ENCODE measurements at regions not wholly inside any gene's neighbourhood (a gene's known extent, or its start where the extent isn't known, plus 50 kb on each side); places are given as distances from the start of the nearest gene placed in this dataset.

DNA sequence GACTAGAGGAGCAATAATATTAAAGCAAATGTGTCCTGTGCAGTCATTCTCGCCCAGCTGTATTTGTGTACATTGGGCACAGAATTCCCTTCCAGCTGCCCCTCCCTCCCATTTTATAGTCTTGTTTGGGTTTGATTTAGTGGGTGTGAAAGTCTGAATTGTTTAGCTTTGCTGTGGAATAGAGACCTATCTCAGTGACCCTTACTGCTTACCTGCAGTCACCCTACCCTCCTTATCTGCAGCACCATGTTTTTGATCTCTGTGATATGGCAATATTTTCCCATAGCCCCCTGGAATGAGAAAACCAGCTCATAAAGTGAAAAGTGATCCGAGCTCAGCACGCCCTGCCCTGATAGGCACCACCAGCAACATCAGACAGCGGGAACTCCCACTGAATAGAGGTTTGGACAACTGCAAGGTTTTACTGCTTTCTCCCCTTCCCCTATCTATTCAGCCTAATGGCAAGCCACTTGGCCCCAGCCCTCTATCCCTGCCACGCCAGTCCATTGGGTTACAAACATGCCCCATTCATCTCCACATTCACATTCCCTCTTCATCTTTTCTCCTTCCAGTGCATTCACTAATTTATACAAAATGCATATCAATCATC is 199.0 kb downstream of the ETS1 start:
- intact Hi-C loops (cut with DNase I), result no loop called here
- Histone ChIP-seq H3K27me3 (no peaks in the 10 kb centered on the region), H3K9me3 (no peaks in the 10 kb centered on the region), H3K4me1 (no peaks in the 10 kb centered on the region), H3K36me3 (no peaks in the 10 kb centered on the region), H3K27ac (no peak overlapping the region), H3K4me3 (no peak overlapping the region)
- DNase-seq (no peak), FAIRE-seq (no peak), ATAC-seq (no peak)
- TF ChIP-seq, protein P1, sequence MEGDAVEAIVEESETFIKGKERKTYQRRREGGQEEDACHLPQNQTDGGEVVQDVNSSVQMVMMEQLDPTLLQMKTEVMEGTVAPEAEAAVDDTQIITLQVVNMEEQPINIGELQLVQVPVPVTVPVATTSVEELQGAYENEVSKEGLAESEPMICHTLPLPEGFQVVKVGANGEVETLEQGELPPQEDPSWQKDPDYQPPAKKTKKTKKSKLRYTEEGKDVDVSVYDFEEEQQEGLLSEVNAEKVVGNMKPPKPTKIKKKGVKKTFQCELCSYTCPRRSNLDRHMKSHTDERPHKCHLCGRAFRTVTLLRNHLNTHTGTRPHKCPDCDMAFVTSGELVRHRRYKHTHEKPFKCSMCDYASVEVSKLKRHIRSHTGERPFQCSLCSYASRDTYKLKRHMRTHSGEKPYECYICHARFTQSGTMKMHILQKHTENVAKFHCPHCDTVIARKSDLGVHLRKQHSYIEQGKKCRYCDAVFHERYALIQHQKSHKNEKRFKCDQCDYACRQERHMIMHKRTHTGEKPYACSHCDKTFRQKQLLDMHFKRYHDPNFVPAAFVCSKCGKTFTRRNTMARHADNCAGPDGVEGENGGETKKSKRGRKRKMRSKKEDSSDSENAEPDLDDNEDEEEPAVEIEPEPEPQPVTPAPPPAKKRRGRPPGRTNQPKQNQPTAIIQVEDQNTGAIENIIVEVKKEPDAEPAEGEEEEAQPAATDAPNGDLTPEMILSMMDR (IDR thresholded peaks at IDR 0.05), result no peak
- 89 to 92% methylated on average over 5 of the region's 5 CpGs for WGBS, 2 donors

DNA sequence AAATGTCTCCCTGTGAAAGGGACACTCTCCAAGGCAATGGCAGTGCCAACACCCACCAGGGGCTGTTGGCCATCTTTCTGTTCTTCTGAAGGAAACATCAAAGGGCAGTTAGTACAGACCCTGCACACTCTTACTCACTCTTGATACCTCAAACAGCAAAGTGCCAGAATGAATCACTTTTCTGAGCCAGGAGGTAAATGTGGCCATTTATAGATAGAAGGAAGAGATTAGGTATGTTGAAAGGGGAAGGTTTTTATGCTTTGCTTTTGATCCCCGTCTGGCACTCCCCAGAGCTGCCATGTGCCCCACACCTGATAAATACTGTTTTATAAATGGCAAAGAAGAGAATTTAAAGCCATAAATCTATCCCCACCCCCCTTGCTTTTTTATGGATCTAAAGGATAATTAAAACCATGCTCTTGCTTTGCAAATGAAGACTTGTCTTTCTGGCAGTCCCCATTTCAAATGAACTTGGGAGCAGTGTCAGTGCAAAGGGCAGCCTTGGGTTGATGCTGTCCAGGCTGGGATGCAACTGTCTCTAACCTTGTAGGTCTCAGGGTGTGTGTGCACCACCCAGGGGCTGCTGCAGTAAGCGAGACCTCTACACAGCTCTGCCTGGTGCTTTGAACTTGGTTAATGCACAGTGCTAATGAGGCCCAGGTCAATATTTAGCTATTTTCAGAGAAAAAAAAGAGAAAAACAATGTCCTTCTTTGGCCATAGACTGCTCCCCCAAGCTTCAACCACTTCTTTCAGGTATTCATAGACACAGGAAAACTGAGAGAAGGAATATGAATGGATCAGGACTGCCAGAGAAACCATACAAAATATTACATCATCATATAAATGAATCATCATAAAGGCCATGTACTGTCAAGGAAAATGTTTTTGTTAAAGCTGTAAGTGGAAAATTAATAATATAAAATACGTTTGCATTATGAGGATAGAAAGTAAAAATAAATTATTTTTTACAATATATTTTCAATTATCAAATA is 207.5 kb downstream of the ETS1 start:
- Histone ChIP-seq H3K9me3 (no peaks in the 10 kb centered on the region), H3K4me3 (no peak overlapping the region), H3K36me3 (no peaks in the 10 kb centered on the region), H3K27me3 (no peaks in the 10 kb centered on the region), H3K27ac (no peak overlapping the region), H3K4me1 (no peaks in the 10 kb centered on the region)
- FAIRE-seq (no peak), ATAC-seq (no peak), DNase-seq (no peak)
- 42 to 54% methylated on average over 3 of the region's 3 CpGs for WGBS, 2 donors
- TF ChIP-seq, protein P1 (IDR thresholded peaks at IDR 0.05), result no peak
- intact Hi-C loops (cut with DNase I), result no loop called here

DNA sequence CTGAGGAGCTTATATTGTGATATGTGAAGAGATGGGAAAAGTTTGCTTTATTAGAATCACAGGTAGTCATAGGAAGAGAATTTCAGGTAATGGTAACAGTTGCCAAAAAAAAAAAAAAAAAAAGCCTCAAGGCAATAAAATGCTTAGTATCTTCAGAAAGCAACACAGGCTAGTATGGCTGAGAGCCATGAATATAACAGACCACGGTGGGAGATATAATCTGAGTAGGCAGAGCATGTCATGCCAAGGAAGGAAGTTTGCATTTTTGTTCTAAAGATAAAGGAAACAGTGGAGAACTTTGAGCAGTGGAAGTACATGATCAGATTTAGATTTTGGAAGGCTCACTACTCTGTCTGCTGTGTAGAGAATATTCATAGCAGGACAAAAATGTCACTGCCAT is 211.4 kb downstream of the ETS1 start:
- FAIRE-seq, result no peak
- Histone ChIP-seq H3K4me1 (no peaks in the 10 kb centered on the region), H3K36me3 (no peaks in the 10 kb centered on the region), H3K27ac (no peak overlapping the region), H3K9me3 (no peaks in the 10 kb centered on the region), H3K4me3 (no peak overlapping the region), H3K27me3 (no peaks in the 10 kb centered on the region)
- no peak for DNase-seq
- intact Hi-C loops (cut with DNase I), result no loop called here
- WGBS, 2 donors, result 3 to 10% methylated on average over 1 of the region's 1 CpG
- TF ChIP-seq, protein P1 (IDR thresholded peaks at IDR 0.05), result no peak
- no peak for ATAC-seq

DNA sequence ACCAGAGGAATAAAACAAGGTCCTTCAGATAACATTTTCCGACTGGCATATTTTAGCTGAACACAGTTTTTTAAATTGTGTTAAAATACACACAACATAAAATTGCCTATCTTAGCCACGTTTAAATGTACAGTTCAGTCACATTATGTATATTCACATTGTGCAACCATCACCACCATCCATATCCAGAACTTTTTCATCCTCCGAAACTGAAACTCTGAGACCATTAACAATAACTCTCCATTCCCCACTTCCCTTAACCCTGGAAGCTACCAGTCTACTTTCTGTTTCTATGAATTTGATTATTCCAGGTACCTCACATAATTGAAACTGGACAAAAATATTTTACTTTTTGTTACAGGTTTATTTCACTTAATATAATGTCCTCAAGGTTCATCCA is 213.3 kb downstream of the ETS1 start:
- Histone ChIP-seq H3K9me3 (no peaks in the 10 kb centered on the region), H3K27ac (no peak overlapping the region), H3K36me3 (no peaks in the 10 kb centered on the region), H3K4me1 (no peaks in the 10 kb centered on the region), H3K27me3 (no peaks in the 10 kb centered on the region), H3K4me3 (no peak overlapping the region)
- intact Hi-C loops (cut with DNase I), result no loop called here
- 57 to 68% methylated on average over 3 of the region's 3 CpGs for WGBS, 2 donors
- DNase-seq, result no peak
- TF ChIP-seq, protein P1 (IDR thresholded peaks at IDR 0.05), result no peak
- no peak for FAIRE-seq
- ATAC-seq, result no peak

DNA sequence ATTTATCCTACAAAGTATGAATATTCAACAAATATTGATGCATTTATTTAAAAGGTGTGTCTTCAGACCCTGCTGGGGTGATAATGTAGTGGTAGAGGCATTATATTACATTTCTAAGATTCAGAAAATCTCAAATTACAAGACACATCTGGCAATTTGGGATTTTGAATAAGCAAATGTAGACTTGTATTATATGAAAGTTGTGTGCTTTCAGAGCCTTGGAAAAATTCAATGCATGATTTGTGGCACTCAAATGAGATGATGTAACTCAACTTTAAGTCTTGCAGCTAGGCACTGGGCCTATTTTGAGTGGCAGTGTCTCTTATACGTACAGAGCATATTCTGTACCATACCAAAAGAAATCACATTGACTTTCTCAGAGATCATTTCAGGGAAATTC is 214.4 kb downstream of the ETS1 start:
- no peaks in the 10 kb centered on the region for H3K4me1 ChIP-seq
- FAIRE-seq (no peak), DNase-seq (no peak), ATAC-seq (no peak)
- H3K9me3 ChIP-seq, result no peaks in the 10 kb centered on the region
- H3K4me3 ChIP-seq, result no peak overlapping the region
- intact Hi-C loops (cut with DNase I), result no loop called here
- WGBS, 2 donors, result 80 to 94% methylated on average over 1 of the region's 1 CpG
- H3K36me3 ChIP-seq, result no peaks in the 10 kb centered on the region
- TF ChIP-seq, protein P1 (IDR thresholded peaks at IDR 0.05), result no peak
- H3K27me3 ChIP-seq, result no peaks in the 10 kb centered on the region
- no peak overlapping the region for H3K27ac ChIP-seq

All from pancreas (tissue), 10 donors.